Glomerular visceral epithelial cell (primary cell): ENCODE measurements at regions not wholly inside any gene's neighbourhood (a gene's known extent, or its start where the extent isn't known, plus 50 kb on each side); places are given as distances from the start of the nearest gene placed in this dataset.

Source experiments
- DNase-seq: peaks from one replicate; pipeline ENCODE4 v3.0.0-alpha.2; 2016; ENCODE audit errors: extremely low spot score

DNA sequence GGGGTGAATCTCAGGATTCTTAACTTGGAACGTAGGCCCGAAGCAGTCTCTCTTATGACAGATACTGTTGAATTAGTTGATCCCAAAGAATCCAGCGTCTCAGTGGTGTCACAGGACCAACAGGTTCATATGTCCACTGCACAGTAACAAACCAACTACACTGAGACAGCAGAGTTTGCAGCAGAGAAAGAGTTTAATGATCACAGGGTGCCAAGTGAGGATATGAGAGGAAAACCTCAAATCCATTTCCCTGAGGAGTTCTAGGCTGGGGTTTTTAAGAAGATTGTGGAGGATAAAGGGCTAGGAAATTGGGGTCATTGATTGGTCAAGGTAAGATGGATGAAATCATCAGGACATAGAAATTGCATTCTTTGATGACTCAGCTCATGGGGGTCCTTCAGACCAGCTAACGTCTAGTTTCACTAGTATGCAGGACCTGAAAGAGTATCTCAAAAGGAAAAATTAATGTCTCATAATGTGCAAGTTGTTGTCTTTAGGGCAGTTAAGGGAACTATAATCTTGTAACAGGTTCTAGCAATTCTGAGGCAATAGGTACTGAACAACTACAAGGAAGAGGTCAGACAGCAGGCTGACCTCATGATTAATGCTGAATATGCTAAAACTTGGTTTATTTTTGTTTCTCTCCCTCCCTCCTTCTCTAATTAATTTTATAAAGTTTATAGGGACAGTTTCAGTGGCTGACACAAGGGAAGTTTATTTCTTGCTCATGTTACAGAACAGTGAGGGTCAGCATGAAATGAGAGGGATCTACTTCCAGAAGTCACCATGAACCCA, 310.9 kb upstream of the NEBL start:
- no peak for DNase-seq

DNA sequence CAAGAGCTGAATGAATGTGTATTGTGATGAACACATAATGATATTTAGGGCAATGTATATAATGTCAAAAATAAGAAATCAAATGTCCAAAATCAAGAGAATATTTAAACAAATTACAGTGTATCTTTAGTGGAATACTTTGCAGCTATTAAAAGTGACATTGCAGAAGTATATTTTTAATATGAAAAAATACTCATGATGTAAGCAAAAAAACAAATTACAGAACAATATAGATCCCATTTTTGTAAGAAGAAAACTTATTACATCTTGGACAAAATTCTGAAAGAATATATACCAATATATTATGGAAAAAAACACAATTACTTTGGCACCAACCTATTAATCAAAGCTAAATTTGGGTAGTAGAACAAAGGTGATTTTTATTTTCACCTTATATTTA, 308.2 kb upstream of the NEBL start:
- DNase-seq: no peak

DNA sequence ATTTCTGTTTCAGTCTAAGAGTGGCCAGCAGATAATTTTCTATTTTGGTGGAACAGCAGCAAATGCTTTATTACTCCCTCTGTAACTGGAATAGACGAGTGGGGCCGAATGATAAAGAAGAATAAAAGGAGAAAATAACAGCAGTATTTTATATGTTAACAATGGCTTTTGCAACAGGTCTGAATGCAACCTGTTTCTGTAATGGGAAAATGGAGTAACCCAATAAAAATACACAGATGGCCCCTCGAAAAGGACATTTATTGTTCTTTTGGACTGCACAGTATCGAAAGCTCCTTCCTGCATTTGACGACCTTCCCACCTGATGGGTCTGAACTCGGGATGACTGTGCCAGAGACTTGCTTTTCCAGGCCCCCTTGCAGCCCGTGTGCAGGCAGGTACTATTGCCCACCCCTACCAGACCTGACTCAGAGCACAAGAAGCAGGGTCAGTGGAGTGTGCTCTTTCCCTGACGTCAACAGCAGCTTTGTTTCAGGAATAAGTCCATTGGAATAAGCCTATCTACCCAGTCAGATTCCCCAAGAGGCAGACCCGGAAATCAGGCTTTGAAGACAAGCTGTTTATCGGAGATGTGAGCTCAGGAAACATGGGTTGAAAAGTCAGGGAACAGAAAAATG, 306.5 kb upstream of the NEBL start:
- no peak for DNase-seq

DNA sequence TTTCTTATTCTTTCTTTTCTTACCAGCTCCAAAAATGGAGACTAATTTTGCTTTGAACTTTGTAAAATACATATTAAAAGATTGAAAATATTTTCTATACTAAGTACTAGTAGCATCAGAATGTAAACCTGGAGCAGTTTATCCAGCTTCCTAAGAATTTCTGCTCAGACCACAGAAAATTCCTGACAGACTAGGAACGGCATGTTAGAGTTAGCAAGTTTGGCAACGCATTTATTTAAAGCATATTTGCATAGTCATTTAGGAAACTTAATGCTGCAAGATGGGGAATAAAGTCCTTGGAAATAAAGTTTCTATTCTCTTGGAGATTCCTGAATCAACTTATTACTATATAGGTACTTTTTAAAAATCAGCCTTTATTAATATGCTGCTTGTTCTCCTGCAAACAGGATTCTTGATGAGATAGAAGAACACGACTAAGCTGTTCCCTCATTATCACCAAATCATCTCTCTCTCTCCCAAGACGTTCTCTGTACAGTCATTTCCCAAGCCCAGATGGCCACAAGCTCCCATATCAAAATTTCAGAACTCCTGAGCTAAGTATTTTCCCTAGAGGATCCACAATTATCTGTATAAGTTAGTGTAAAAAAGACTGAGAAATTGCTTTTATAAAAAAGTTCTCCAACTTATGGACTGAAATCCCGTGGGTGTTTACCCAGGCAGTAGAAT, 305.8 kb upstream of the NEBL start:
- no peak for DNase-seq

DNA sequence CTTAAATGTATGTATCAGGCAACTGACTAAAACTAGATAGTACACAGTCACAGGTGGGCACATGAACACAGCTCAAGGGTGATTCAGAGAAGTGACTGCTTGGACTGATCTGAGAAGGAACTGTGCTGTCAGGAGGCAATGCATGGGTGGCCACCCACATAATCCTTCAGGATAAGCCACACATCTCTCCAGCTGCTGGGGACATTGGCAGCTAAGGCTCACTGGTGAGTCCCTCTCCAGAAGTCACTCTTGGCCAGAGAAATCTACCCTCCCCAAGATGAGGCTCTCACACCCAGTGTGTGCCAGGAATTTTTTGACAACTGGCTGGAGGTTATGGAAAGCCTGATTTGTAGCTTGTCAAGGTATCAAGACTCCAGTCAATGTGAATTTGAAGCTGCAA, 302.4 kb upstream of the NEBL start:
- no peak for DNase-seq

DNA sequence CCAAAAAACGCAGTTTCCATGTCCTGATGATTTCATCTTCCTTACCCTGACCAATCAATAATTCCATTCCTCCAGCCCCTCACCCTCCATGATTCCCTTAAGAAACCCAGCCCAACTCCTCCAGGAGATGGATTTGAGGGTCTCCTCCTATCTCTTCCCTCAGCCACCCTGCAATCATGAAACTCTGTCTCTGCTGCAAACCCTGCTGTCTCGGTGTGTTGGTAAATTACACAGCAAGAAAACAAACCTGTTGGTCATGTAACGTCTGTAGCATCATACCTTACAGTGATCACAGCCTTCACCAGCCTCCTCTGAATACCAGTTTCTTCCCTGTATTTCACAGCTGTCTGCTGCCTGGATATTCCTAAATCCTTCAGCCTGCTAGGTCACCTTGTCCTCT, 300.7 kb upstream of the NEBL start:
- DNase-seq: no peak

DNA sequence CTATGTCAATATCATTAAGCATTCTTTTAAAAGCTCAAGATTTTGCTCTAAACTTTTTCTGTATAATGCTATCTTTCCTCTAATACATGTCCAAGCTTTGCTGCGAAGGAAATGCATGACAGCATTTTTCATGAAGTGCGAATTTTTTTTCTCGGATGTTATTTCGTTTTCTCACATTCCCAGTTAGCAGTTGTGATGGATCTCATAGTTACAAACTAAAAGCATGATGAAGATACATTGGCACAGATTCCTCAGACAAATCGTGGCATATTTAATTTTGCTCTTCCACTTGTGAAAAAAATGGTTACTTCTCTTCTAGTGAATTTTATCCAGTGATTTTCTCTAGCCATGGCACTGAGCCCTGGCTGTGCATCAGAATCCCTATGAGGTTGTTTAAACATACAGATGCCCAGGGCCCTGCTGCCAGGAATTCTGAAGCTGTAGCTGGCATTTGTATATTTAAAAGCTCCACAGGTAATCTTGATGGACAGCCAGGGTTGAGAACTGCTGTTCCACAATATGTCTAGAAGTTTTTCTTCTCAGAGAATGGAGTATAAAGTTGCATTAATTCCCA, 299.8 kb upstream of the NEBL start:
- DNase-seq: no peak

DNA sequence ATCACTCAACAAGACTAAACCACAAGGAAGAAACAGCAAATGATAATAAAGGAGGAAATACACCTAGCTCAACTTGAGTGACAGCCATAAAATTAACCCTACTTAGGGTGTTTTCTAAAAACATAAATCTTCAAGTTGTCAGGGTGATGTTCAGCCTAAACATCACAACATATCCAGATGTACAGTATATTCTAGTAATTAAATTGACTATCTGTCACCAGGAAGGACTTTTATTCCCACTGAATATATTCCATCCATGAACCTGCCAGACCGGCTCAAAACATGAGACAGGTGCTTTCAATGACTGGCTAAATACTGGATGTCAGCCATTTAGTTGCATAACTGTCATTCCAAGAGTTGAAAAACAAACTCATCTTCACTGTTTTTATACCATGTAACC, 298.1 kb upstream of the NEBL start:
- peak; percentile 9 for DNase-seq

DNA sequence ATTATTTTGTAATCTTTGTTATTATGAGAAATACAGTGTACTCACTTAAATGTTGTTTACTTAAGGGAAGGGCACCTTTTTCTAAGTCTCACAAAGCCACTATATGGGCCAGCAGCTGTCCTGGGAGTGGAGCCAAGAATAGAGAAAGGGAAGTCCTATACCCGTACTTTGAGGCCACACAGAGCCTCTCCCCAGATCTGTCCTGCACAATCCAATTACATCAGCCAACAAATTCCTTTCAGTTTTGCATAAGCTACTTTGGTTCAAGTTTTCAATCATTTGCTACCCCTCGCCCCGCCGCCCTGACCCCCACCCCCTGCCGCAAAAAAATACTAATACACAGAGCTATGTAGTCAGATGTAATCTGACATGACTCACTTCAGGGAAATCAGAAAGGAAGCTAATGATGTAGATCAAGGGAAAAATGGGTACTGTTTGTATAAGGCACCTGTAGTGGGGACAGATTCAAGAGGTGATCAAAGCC, 297.4 kb upstream of the NEBL start:
- peak; percentile 78 for DNase-seq

DNA sequence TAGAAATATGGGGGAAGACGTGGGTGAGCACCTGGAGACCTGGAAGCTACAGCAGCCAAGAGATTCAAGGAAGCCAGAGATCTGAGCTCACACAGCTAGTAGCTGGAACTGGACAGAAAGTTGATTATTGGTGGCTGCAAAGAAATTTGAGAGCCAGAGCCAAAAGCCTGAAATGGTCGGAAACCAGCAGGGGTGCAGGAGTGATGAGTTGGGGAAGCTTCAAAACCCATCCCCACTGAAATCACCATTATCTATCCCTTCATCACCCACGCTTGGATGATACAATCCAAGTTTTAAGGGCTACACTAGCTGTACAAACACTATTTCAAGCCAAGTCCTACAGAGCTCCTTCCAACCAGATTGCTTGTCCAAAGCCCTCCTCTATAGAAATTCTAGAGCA, 296.1 kb upstream of the NEBL start:
- DNase-seq: no peak

DNA sequence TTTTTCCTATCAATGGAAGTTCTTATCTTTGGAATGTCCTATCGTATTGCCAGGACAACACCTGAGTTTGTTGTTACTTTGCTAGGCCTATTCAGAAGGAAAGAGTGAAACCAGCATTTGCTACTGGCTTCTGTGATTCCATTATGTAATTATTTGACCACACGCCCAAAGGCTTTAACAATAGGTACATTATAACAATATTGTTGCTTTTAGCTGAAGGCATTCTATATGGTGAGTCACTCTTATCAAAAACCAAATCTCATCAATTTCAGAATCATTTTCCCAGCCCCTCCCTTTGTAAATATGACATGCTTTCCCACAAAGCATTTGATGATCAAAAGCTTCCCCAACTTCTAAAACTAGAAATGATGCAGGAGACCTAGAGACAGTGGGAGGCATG, 294.4 kb upstream of the NEBL start:
- no peak for DNase-seq

DNA sequence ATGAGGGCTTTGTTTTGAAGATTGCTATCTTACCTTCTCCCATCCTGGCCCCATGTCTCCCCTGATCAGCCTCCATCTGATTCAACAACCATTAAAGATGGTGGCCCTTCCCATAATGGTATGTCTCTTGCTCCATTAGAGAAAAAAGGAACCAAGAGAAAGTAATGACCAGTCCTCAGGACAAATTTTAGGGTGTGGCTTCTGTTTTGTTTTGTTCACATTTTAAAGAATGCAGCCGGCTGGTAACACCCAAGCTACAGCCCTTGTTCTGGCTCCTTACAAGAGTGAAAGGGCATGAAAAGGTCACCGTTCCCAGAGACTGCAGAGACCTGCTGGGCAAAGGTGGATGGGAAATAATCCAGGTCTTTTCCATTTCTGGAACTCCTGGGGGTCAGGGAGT, 287.9 kb upstream of the NEBL start:
- no peak for DNase-seq

DNA sequence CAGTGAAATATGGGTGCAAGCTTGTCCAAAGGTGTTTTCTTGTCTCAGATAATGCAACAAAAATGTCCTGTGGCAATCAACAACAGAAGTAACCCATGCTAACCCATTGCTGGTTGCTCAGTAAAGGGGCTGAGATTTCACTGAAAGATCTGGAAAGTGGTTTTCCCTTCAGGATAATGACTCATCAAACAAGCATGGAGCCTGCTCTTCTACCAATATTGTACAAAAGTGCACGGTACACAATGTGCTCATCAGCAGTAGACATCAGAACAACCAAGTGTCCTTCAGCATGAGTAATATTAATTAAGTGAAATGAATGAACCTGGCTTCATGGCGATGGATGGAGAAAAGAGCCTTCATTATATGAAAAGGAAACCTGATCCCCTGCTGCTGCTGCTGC, 287.1 kb upstream of the NEBL start:
- DNase-seq: no peak

DNA sequence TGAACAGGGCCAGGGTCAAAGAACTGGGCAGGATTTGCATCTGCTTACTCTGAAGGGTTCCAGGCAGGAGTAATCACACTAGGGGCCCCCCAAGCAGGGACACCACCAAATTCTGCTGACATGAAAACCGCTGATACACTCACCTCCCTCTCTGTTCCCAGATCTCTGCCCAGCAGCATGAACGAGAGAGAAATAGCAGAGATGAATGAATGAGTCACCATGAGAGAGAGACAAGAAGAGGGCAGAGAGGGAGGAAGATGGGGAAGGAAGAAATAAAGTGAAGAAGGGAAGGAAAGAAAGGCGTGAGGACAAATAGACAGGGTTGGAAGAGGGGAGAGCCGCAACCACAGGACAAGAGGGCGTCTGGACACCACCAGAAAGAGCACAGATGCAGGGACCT, 285.9 kb upstream of the NEBL start:
- no peak for DNase-seq

DNA sequence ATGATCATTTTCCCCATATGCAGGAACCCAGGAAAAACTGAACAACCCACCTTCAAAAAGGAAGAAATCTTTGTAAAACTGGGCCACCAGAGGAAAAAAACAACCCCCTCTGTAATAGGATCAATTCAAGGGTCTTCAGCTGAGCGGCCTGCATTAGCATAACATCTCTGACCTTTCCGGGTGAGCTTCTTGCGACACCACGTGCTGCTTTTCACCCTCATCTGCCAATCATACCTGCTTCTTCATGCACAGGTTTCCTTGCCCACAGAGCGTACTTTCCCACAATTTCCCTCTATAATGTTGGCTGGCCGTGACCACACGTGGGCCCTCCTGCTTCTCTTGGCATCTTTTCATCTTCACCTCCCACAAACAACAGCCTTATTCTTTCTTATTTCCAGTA, 284.3 kb upstream of the NEBL start:
- DNase-seq: no peak

DNA sequence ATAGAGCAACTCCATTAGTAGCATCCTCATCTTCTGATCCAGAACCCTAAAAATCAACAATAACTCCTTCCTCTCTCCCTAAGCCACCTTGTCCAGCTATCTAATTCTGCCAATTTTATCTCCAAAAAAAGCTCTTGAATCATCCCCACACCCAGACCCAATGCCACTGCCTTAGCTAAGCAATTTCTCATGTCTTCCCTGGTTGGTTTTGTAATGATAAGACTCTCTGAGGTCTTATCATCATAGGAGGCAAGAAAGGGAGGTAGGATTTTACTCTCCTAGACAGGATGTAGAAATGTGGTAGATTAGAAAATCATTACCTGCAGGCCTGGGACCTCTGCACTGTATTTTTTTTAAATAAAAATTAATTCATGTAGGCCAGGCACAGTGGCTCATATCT, 283.5 kb upstream of the NEBL start:
- DNase-seq: no peak

DNA sequence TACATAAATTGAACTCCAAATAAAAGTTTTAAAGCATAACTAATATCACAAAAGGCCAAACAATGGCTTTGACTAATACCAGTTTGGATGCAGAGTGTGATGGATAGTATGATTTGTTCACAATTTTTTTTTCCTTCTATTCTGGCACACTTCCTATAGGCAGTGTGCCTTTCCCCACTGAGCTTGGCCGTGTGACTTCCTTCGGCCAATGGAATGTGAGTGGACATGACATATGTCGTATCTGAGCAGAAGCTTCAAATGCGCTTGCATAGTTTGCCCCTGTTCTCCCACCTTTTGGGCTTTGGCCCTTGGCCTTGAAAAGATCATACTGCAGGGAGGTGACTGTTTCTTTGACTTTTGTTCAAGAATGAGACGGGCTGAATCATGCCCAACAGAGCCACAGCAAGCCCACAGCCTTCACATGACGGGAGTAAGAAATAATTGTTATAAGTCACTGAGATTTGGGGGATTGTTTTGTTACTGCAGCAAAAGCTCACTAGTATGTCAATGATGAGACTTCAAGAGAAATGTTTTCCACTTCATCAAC, 279.9 kb upstream of the NEBL start:
- DNase-seq: no peak

DNA sequence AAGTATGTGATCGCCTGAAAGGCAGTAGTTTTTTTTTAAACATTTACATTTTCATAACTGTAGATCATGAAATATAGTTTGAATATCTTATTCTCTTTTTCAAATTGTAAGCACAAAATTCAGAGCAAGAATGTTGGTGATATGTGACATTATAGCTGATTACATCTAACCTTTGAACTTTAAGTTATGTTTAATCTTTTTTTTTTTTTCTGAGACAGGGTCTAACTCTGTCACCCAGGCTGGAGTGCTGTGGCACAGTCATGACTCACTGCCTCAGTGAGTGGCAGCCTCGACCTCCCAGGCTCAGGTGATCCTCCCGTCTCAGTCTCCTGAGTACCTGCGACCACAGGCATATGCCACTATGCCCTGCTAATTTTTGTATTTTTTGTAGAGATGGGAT, 278.7 kb upstream of the NEBL start:
- no peak for DNase-seq

DNA sequence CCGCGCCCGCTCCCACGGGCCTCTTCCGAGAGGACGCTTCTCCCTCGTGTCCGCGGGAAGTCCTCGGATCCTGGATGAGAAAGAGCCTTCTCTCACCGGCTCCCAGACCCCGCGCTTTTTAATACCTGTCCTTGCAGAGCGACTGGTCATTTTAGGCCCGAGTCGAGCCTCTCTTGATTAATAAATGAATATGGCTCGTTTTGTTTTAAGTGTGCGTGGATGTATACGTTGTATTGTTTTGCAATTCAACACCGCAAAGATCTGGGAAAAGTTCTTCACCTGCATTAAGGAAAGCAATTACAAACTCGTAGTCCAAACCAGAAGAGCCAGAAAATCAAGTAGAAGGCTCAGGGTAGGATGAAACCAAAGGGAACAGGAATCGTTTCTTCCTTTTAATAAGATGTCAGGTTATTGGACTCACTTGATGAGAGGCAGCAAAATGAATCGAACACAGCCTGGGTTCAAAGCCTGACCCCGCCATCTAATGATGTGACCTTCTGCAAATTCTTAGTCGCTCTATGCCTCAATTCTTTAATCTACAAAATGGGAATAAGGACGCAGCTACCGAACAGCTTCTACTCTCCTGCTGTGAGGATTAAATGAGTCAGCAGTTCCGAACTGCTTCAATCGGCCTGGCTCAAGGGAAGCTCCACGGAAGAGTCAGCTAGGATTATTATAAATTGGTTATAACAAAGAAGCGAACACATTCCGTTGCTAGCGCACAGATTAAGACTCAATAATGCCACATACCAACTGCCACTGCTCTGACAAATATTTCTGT, 277.8 kb upstream of the NEBL start:
- no peak for DNase-seq

DNA sequence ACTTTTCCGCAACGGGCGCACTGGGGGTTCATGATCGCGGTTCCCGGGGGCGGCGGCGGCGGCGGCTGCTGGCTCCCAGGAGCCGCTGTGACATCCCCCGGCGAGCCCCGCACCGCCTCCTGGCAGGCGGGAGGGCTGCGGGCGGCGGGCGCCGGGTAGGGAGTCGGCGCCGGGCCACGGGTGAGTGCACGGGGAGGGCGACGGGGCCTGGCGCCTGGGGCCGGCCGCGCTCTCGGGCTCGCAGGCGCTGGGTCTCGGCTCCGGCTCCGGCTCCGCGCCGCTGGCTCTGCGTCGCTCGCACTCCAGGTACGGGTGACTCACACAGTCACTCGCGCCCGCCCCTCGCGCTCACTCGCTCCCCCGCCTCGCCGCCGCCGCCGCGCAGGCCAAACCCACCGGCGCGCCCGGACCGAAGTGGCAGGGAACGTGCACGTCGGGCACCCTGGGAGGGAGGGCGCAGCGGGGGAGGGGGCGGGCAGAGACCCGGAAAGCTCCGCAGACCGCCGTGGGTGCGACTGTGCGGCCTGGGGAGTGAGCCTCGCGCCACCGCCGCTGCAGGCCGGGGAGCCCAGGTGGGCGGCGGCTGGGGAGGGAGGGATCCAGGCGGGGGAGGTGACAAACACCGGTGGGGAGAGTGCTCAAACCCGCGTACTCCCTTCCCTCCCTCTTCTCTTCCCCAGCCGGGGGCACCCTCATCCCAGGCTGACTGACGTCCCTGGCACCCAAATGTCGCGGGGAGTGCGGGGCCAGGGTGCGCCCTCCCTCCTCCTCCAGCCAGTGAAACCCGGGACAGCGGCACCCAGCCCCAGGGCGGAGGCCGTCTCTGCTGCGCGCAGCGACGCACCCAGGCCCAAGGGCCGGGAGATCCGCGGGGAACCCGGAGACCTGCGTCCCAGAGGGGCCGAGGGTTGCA, 276.9 kb upstream of the NEBL start:
- DNase-seq: peak; percentile 53
